ENCODE measurements at regions not wholly inside any gene's neighbourhood (a gene's known extent, or its start where the extent isn't known, plus 50 kb on each side); places are given as distances from the start of the nearest gene placed in this dataset.
A peak's percentile ranks its signal among the peaks of the same experiment; 100 is the strongest.
"Not testable (repeated sequence)": the region's sequence is repeated elsewhere in the genome, so short reads cannot be mapped to it uniquely, and the experiment has no call there.

- no peak for DNase-seq (ENCODE audit: extremely low read depth, low read depth)
- no peak for TF ChIP-seq CTCF (IDR thresholded peaks at IDR 0.05; ENCODE audit: low read depth, low read length)
Observed at GRCh38 chr13:74256969-74257368, 122.8 kb upstream of the KLF12 start.

GRCh38 chr13:74253161-74253560 lies 119.0 kb upstream of the KLF12 start:
- no peak for DNase-seq (ENCODE audit: extremely low read depth, low read depth)
- TF ChIP-seq CTCF (IDR thresholded peaks at IDR 0.05; ENCODE audit: low read depth, low read length) = no peak

- DNase-seq (ENCODE audit: extremely low read depth, low read depth) = no peak
- no peak for TF ChIP-seq CTCF (IDR thresholded peaks at IDR 0.05; ENCODE audit: low read depth, low read length)
Observed at GRCh38 chr13:74251778-74252519, 117.7 kb upstream of the KLF12 start.

GRCh38 chr13:74250738-74251190 lies 116.6 kb upstream of the KLF12 start:
- no peak for TF ChIP-seq CTCF (IDR thresholded peaks at IDR 0.05; ENCODE audit: low read depth, low read length)
- DNase-seq (ENCODE audit: extremely low read depth, low read depth) = peak; percentile 14

GRCh38 chr13:74248477-74248876 lies 114.3 kb upstream of the KLF12 start:
- no peak for DNase-seq (ENCODE audit: extremely low read depth, low read depth)
- TF ChIP-seq CTCF (IDR thresholded peaks at IDR 0.05; ENCODE audit: low read depth, low read length) = no peak

- no peak for TF ChIP-seq CTCF (IDR thresholded peaks at IDR 0.05; ENCODE audit: low read depth, low read length)
- DNase-seq (ENCODE audit: extremely low read depth, low read depth) = no peak
Observed at GRCh38 chr13:74246487-74246886, 112.3 kb upstream of the KLF12 start.

GRCh38 chr13:74243637-74244526 lies 109.7 kb upstream of the KLF12 start:
- no peak for TF ChIP-seq CTCF (IDR thresholded peaks at IDR 0.05; ENCODE audit: low read depth, low read length)
- no peak for DNase-seq (ENCODE audit: extremely low read depth, low read depth)

- DNase-seq (ENCODE audit: extremely low read depth, low read depth) = not testable (repeated sequence)
Observed at GRCh38 chr13:74241343-74241742, 107.1 kb upstream of the KLF12 start.

Data from AG09319 (cell line).